SK-N-SH treated with all-trans-retinoic acid at 6 μM for 48 hours (cell line): ENCODE measurements at regions not wholly inside any gene's neighbourhood (a gene's known extent, or its start where the extent isn't known, plus 50 kb on each side); places are given as distances from the start of the nearest gene placed in this dataset.

Experiments
- ATAC-seq: fragments of 200-7000 bp; cut with Tn5 transposase; 3 replicates; pipeline ENCODE4 v1.9.1; 2020; ENCODE audit warnings: mild to moderate bottlenecking, moderate library complexity
- ARNTL ChIP-seq: fragments of 450-650 bp; formaldehyde crosslinking; IDR thresholded peaks from 2 replicates; pipeline ENCODE4 v1.5.0; 2020; ENCODE audit warnings: low read depth, mild to moderate bottlenecking, moderate library complexity, borderline replicate concordance
- BACH2 ChIP-seq: fragments of 250-450 bp; sonication (Bioruptor Pico); IDR thresholded peaks from 2 replicates; pipeline ENCODE4 v1.9.0; 2021; ENCODE audit warnings: mild to moderate bottlenecking, borderline replicate concordance
- ESRRG ChIP-seq: fragments of 250-450 bp; sonication (Bioruptor Pico); IDR thresholded peaks from 2 replicates; pipeline ENCODE4 v1.6.1; 2021; ENCODE audit warnings: mild to moderate bottlenecking
- GLIS3 ChIP-seq: fragments of 250-450 bp; sonication (Bioruptor Pico); IDR thresholded peaks from 2 replicates; pipeline ENCODE4 v1.5.0; 2020; ENCODE audit warnings: mild to moderate bottlenecking, moderate library complexity
- ISL1 ChIP-seq: fragments of 250-450 bp; sonication (Bioruptor Pico); IDR thresholded peaks from 2 replicates; pipeline ENCODE4 v2.1.2; 2022; ENCODE audit warnings: mild to moderate bottlenecking, moderate library complexity
- OSR1 ChIP-seq: fragments of 250-450 bp; sonication (Bioruptor Pico); IDR thresholded peaks from 2 replicates; pipeline ENCODE4 v1.8.0; 2022; ENCODE audit warnings: moderate library complexity, mild to moderate bottlenecking, inconsistent platforms
- PPARA ChIP-seq: fragments of 250-450 bp; sonication (Bioruptor Pico); IDR thresholded peaks from 2 replicates; pipeline ENCODE4 v1.5.0; 2020; ENCODE audit warnings: mild to moderate bottlenecking, borderline replicate concordance
- RARB ChIP-seq: fragments of 250-450 bp; sonication (Bioruptor Pico); IDR thresholded peaks from 2 replicates; pipeline ENCODE4 v1.8.0; 2021; ENCODE audit warnings: mild to moderate bottlenecking, moderate library complexity
- SNAI2 ChIP-seq: fragments of 250-450 bp; sonication (Bioruptor Pico); IDR thresholded peaks from 2 replicates; pipeline ENCODE4 v1.5.0; 2020; ENCODE audit warnings: mild to moderate bottlenecking, moderate library complexity
- TCF4 ChIP-seq: fragments of 250-450 bp; sonication (Bioruptor Pico); IDR thresholded peaks from 2 replicates; pipeline ENCODE4 v1.8.0; 2021; ENCODE audit warnings: mild to moderate bottlenecking, moderate library complexity, borderline replicate concordance
- TOX ChIP-seq: fragments of 250-450 bp; sonication (Bioruptor Pico); IDR thresholded peaks from 2 replicates; pipeline ENCODE4 v1.8.0; 2021; ENCODE audit warnings: mild to moderate bottlenecking, moderate library complexity, borderline replicate concordance
- ZC3H10 ChIP-seq: fragments of 250-450 bp; sonication (Bioruptor Pico); IDR thresholded peaks from 2 replicates; pipeline ENCODE4 v1.5.1; 2021; ENCODE audit warnings: mild to moderate bottlenecking, moderate library complexity
- ZFP3 ChIP-seq: fragments of 250-450 bp; sonication (Bioruptor Pico); IDR thresholded peaks from 2 replicates; pipeline ENCODE4 v1.5.0; 2020; ENCODE audit warnings: mild to moderate bottlenecking, moderate library complexity
- ZFP30 ChIP-seq: fragments of 450-650 bp; formaldehyde crosslinking; IDR thresholded peaks from 2 replicates; pipeline ENCODE4 v1.5.0; 2022; ENCODE audit warnings: mild to moderate bottlenecking, moderate library complexity
- ZNF565 ChIP-seq: fragments of 450-650 bp; formaldehyde crosslinking; conservative IDR thresholded peaks from 2 replicates; pipeline ENCODE4 v1.5.0; 2020; ENCODE audit warnings: low read depth, mild to moderate bottlenecking, moderate library complexity
- ZNF70 ChIP-seq: fragments of 450-650 bp; formaldehyde crosslinking; IDR thresholded peaks from 2 replicates; pipeline ENCODE4 v1.5.0; 2020; ENCODE audit warnings: mild to moderate bottlenecking, moderate library complexity
- TF ChIP-seq, protein P1 (sequence below): fragments of 250-450 bp; sonication (Bioruptor Pico); IDR thresholded peaks from 2 replicates; pipeline ENCODE4 v1.5.0; 2020; ENCODE audit warnings: mild to moderate bottlenecking, moderate library complexity
- TF ChIP-seq, protein P2 (sequence below): fragments of 250-450 bp; sonication (Bioruptor Pico); IDR thresholded peaks from 2 replicates; pipeline ENCODE4 v1.8.0; 2020; ENCODE audit warnings: mild to moderate bottlenecking, moderate library complexity, borderline replicate concordance
- TF ChIP-seq, protein P3 (sequence below): fragments of 250-450 bp; sonication (Bioruptor Pico); IDR thresholded peaks from 2 replicates; pipeline ENCODE4 v1.5.1; 2020; ENCODE audit warnings: low read depth, mild to moderate bottlenecking, moderate library complexity
- TF ChIP-seq, protein P4 (sequence below): fragments of 250-450 bp; sonication (Bioruptor Pico); IDR thresholded peaks from 2 replicates; pipeline ENCODE4 v1.8.0; 2021; ENCODE audit warnings: low read depth, mild to moderate bottlenecking, moderate library complexity, borderline replicate concordance

DNA sequence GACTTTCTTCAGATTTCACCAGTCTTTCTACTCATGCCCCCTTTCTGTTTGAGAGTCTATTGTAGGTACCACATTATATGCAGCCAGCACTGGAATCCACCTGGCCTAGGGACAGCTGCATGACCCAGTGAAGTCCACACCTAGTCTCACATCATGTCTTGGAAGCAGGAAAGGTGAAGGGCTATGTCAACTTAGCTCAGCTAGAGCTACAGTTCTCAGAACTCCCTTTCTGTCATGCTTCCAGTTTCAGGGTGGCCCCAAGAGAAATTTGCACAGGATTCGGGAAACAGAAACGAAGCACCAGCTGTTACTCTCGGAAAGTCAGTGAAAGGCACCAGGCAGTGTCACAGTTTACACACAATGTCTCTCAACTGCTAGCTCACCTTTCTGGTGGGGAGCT is 51.6 kb upstream of the NLRP1 start:
- TF ChIP-seq RARB = no peak
- no peak for TF ChIP-seq ZNF565 (CRISPR knock-in tag)
- no peak for TF ChIP-seq ARNTL
- TF ChIP-seq, protein P1, sequence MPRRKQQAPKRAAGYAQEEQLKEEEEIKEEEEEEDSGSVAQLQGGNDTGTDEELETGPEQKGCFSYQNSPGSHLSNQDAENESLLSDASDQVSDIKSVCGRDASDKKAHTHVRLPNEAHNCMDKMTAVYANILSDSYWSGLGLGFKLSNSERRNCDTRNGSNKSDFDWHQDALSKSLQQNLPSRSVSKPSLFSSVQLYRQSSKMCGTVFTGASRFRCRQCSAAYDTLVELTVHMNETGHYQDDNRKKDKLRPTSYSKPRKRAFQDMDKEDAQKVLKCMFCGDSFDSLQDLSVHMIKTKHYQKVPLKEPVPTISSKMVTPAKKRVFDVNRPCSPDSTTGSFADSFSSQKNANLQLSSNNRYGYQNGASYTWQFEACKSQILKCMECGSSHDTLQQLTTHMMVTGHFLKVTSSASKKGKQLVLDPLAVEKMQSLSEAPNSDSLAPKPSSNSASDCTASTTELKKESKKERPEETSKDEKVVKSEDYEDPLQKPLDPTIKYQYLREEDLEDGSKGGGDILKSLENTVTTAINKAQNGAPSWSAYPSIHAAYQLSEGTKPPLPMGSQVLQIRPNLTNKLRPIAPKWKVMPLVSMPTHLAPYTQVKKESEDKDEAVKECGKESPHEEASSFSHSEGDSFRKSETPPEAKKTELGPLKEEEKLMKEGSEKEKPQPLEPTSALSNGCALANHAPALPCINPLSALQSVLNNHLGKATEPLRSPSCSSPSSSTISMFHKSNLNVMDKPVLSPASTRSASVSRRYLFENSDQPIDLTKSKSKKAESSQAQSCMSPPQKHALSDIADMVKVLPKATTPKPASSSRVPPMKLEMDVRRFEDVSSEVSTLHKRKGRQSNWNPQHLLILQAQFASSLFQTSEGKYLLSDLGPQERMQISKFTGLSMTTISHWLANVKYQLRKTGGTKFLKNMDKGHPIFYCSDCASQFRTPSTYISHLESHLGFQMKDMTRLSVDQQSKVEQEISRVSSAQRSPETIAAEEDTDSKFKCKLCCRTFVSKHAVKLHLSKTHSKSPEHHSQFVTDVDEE = no peak
- no peak for TF ChIP-seq GLIS3
- no peak for TF ChIP-seq OSR1 (CRISPR knock-in tag)
- TF ChIP-seq, protein P2, sequence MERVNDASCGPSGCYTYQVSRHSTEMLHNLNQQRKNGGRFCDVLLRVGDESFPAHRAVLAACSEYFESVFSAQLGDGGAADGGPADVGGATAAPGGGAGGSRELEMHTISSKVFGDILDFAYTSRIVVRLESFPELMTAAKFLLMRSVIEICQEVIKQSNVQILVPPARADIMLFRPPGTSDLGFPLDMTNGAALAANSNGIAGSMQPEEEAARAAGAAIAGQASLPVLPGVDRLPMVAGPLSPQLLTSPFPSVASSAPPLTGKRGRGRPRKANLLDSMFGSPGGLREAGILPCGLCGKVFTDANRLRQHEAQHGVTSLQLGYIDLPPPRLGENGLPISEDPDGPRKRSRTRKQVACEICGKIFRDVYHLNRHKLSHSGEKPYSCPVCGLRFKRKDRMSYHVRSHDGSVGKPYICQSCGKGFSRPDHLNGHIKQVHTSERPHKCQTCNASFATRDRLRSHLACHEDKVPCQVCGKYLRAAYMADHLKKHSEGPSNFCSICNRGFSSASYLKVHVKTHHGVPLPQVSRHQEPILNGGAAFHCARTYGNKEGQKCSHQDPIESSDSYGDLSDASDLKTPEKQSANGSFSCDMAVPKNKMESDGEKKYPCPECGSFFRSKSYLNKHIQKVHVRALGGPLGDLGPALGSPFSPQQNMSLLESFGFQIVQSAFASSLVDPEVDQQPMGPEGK (CRISPR knock-in tag) = no peak
- no peak for TF ChIP-seq PPARA (CRISPR knock-in tag)
- TF ChIP-seq ZFP30 (CRISPR knock-in tag) = no peak
- no peak for TF ChIP-seq ZC3H10 (CRISPR knock-in tag)
- TF ChIP-seq ISL1 = no peak
- no peak for TF ChIP-seq SNAI2
- no peak for TF ChIP-seq TOX (CRISPR knock-in tag)
- TF ChIP-seq, protein P3, sequence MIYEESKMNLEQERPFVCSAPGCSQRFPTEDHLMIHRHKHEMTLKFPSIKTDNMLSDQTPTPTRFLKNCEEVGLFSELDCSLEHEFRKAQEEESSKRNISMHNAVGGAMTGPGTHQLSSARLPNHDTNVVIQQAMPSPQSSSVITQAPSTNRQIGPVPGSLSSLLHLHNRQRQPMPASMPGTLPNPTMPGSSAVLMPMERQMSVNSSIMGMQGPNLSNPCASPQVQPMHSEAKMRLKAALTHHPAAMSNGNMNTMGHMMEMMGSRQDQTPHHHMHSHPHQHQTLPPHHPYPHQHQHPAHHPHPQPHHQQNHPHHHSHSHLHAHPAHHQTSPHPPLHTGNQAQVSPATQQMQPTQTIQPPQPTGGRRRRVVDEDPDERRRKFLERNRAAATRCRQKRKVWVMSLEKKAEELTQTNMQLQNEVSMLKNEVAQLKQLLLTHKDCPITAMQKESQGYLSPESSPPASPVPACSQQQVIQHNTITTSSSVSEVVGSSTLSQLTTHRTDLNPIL (CRISPR knock-in tag) = no peak
- no peak for TF ChIP-seq ZFP3 (CRISPR knock-in tag)
- TF ChIP-seq BACH2 (CRISPR knock-in tag) = no peak
- TF ChIP-seq, protein P4, sequence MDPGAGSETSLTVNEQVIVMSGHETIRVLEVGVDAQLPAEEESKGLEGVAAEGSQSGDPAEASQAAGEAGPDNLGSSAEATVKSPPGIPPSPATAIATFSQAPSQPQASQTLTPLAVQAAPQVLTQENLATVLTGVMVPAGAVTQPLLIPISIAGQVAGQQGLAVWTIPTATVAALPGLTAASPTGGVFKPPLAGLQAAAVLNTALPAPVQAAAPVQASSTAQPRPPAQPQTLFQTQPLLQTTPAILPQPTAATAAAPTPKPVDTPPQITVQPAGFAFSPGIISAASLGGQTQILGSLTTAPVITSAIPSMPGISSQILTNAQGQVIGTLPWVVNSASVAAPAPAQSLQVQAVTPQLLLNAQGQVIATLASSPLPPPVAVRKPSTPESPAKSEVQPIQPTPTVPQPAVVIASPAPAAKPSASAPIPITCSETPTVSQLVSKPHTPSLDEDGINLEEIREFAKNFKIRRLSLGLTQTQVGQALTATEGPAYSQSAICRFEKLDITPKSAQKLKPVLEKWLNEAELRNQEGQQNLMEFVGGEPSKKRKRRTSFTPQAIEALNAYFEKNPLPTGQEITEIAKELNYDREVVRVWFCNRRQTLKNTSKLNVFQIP = no peak
- no peak for TF ChIP-seq ZNF70
- no peak for TF ChIP-seq TCF4 (CRISPR knock-in tag)
- ATAC-seq = no peak

DNA sequence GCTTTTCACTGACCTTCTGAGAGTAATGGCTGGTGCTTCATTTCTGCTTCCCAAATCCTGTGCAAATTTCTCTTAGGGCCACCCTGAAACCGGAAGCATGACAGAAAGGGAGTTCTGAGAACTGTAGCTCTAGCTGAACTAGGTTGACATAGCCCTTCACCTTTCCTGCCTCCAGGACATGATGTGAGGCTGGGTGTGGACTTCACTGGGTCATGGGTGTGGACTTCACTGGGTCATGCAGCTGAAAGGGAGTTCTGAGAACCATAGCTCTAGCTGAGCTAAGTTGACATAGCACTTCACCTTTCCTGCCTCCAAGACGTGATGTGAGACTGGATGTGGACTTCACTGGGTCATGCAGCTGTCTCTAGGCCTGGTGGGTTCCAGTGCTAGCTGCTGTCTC is 54.3 kb upstream of the NLRP1 start:
- ATAC-seq = no peak
- TF ChIP-seq, protein P3 (CRISPR knock-in tag) = no peak
- no peak for TF ChIP-seq ESRRG (CRISPR knock-in tag)
- TF ChIP-seq TCF4 (CRISPR knock-in tag) = no peak
- no peak for TF ChIP-seq ZFP3 (CRISPR knock-in tag)
- TF ChIP-seq ZNF565 (CRISPR knock-in tag) = no peak
- TF ChIP-seq, protein P2 (CRISPR knock-in tag) = no peak
- TF ChIP-seq ISL1 = no peak
- TF ChIP-seq PPARA (CRISPR knock-in tag) = no peak
- TF ChIP-seq, protein P1 = no peak
- TF ChIP-seq, all 23 proteins: peak for 0
